GM18909 (cell line): ENCODE measurements at regions not wholly inside any gene's neighbourhood (a gene's known extent, or its start where the extent isn't known, plus 50 kb on each side); places are given as distances from the start of the nearest gene placed in this dataset.
A peak's percentile ranks its signal among the peaks of the same experiment; 100 is the strongest.

Experiments
- ATAC-seq: cut with Tn5 transposase; IDR thresholded peaks from one replicate; pipeline ENCODE4 v1.9.1; 2021; ENCODE audit warnings: mild to moderate bottlenecking; ENCODE audit not compliant: unreplicated experiment, poor library complexity

DNA sequence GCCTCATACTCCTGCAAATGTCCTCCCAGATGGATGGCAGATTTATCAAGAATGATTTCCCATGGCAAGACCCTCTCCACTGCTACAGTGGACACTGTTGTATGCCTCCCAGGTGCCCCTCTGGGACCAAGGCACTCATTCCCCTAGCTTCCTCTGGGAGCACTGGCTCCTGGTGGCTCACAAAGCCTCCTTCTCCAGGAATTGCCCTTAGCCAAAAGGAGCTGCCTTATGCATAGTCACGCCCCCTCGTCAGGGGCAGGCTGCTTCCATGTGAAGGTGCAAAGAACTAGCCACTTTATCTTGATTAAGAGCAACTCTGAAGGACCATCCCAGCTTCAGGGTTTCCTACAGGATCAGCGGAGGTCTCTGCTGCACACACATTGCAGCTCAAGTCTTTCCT, 358.1 kb downstream of the CDK5RAP2 start:
- ATAC-seq = no peak

DNA sequence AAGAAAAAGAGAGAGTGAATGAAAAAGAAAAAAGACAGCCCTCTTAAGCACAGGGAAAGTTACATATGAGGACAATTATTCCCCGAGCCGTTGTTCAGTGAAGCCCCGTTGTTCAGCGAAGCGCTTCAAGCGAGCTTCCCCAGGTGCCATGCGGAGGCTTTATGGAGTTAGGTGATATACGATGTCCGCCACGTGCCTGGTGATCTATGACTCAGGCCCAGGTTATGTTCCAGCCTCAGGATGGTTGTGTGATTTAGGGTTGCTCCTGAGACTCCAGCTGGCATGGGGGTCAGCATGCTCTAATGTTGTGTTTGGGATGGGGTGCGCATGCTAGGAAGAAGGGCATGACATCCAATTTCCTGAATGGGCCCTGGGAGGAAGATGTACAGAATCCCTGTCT, 365.6 kb downstream of the CDK5RAP2 start:
- no peak for ATAC-seq

DNA sequence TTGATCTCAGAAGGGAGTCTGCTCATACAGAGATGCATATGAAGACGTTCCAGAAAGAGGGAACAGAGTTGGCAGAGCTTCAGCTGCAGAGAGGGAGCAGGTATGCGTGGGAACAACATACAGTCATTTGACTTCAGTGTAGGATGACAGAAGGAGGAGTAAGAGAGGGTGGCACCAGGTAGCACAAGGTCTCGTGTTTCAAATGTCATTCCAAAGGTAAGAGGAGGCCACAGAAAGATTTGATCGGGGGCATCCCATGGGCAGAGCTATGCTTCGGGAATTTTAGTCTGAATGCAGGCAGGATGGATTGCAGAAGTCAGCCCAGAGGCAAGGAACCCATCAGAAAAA, 367.1 kb downstream of the CDK5RAP2 start:
- ATAC-seq = peak; percentile 34

DNA sequence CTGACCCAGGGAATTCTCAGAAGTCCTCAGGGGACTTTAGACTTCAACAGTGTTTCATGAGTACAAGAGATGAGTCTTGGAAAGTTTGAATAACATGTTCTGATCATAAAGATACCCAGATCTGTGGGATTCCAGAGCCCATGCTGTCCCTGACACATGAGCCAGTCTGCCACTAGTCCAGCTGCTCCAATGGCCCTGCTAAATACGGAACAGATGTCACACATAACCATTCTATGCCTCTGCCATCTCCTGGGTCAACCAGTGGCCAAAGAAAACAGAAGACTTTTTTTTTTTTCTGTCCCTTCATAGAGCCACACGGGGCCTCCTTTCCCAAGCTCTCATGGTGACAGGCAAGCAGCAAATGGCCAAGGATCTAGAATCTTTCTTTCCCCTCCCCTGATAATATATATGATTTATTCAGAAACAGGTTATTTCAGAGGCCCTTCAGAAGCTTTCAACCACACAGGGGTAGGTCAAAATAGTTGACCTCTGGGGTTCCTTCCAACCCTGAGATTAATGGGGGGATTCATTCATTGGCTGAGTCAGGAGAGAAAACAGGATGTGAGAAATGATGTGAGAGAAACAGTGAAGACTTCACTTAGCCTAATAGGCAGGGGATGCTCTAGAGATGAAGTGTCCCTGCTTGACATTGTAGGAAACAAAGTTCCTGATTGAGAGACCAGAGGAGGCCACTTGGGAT, 367.7 kb downstream of the CDK5RAP2 start:
- ATAC-seq = peak; percentile 72

DNA sequence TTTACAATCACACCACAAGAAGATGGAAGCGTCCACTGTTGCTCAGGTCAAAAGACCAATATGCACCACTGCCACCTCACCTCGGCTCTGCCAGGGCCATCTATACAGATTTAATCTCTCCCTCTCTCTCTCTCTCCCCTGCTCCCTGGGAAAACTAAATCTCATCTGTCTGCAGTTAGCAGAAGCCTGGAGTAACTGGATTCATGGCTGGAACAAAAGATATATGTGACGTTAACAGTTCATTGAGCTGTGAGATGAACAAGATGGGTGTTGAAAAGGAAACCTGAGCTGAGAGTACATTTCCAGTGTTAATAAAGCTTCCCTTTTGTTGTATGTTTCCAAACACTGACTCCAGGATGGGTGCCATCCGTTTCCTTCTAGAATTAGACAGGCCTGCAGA, 369.7 kb downstream of the CDK5RAP2 start:
- no peak for ATAC-seq

DNA sequence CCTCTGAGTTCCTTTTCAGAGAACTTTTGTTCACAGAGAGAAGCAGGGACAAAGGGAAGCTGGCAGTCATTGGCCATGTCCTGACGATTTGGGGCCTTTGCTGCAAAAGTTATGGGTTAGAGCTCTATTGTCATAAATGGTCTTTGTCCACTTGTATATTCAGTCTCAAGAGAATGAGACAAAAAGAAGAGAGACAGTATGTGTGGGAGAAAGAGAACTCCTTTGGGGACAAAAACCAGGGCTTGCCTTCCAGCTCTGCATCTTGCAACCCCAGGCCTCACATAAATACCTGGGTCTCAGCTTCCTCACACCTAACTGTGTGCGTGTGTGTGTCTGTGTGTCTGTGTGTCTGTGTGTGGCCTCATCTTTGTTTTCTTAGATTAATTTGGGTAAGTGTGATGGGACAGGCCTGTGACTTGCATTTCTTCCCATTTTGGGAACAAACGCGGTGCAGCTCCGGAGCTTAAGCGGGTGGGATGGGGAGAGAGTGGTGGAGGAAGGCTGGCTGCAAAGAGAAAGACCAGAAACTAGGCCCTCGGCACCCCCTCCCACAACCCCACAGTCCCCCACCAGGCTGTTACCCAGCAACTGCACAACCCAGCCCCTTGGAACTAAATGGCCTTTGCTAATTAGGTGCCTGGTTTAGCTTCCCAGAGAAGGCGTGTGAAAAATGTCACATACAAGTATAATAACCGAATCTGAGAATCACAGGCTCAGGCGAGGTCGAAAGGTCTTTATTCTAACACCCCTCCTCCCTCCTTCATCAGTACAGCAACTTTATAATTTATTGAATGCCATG, 376.9 kb downstream of the CDK5RAP2 start:
- no peak for ATAC-seq

DNA sequence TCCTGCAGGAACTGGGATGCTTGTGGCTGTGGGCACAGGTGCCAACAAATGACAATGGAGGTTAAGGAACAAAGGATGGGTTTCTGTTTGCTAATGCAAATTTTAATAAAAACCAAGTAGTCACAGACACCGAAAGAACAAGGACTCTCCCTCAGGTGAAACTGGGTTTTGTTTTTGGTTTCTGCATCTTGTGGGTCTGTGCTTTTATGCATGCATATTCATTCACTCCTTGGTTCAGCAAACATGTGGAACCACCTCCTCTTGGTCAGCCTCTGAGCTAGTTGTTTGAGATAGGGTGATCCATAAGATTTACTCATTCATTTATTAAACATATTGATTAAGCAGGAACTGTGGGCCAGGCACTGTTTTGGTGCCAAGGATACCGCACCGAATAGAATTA, 381.9 kb downstream of the CDK5RAP2 start:
- ATAC-seq = no peak

DNA sequence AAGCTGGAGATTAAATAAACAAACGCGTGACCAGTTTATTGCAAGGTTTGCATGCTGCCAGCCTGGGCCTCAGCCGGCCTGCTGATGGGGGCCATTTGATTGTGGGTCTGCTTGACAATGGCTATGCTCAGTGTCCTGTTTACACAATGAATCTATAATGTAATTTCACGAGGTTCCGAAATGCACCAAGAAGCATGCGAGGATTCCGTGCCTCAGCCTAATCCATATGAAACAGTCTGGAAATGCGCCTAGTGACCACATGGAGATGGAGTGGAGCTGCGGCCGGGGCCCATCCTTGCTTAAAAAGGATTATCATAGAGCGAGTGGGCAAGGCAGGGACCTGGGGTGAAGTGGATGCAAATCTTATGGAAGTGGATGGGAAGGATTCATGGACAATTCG, 382.4 kb downstream of the CDK5RAP2 start:
- ATAC-seq = no peak

DNA sequence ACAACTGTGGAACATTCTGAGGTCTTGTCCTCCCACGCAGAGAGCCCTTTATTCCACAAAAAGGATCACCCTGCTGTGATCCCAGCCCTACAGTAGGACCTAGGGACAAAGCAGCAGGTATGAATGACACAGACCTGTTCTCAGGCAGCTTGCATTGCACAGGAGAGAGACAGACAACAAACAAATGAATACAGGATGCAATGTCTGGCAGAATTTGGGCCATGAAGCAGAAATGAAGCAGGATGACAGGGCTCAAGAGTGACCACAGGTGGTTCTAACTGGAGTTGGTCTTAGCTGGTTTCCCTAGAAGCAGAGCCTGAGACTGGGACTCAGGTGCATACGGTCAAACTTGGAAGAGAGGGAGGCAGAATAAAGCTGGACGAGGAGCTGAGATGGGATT, 388.8 kb downstream of the CDK5RAP2 start:
- ATAC-seq = no peak

DNA sequence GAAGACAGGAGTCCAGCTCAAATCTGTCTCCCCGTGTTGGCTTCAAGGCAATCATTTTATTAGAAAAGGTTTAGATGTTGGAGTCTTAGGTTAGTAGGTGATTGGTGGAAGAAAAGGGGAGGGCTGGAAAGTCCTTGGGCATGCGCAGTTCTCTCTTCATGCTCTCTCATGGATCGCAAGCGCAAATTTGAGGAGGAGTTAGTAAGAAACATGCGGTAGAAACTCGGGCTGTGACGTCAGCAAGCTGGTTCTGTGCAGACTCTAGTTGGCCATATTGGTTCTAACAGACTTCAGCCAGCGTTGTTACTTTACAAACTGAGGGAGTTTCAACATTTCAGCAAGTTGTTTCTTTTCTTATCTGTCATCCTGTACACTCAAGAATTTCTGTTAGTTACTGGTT, 392.2 kb downstream of the CDK5RAP2 start:
- no peak for ATAC-seq

DNA sequence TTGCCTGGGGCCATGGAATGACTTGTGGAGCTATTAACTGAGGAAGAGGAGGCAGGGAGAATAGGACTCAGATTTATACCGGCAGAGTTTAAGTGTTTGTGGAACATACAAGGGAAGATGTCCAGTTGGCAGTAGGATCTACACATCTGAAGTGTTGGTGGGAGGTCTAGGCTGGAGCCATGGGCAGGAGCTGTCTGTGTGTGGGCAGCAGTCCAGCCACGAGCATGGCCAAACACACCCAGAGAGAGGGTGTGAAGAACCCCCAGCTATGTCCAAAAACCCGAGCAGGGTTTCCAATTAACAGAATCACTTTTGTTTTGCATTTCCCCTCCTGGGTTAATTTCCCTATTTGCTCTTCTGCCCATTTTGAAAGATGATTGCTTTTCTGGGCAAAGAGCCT, 393.7 kb downstream of the CDK5RAP2 start:
- no peak for ATAC-seq

DNA sequence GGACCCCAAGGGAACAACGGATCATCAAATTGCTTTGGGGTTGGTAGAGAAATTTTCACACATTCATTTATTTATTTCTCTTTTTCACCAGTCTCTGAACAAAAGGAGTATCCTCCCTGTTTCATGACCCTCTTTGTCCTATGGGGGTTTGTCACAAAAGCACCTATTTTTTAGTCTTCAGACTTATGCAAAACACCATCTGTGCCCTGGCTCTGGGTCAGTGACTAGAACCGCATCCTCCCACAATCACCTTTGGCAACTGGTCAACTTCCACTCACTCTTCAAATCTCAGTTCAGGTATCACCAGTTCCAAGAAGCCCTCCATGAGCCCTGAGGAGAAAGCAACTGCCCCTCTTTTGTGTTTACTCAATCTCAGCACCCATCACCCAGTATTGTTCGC, 395.7 kb downstream of the CDK5RAP2 start:
- no peak for ATAC-seq

DNA sequence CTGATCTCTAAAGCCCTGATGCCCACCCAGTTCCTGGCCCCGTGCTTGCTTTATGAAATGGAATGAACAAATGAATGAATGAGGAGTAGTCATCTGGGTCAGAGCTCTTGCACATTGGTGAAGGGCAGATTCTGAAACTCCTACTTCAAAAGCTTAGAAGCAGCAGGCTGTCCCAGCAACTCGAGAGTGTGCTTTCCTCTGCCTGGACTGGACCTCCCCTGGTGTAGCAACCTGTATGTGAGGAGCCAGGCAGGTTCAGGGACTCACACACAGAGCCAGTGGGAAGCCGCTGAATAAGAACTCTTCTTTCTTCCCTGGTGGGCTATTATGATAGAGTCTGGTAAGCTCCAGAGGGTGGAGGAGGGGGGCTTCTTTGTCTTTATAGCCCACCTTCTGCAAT, 396.4 kb downstream of the CDK5RAP2 start:
- ATAC-seq = no peak

DNA sequence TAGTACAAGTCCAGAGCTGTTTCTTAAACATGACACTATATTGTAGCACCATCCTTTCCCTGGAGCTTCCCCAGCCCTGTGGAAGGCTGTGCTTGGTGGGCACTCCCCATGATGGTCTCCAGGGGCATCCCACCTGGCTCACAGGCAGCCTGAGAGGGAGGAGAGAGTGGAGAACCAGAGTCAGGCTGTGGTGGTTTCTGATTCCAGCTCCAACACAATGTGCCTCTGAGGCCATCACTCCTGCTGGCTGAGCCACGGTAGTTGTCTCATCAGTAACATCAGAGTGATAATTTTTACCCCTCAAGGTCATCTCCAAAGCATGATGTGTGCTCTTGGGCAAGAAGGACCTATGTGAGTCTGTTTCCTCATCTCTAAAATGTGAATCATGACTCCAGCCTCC, 398.0 kb downstream of the CDK5RAP2 start:
- ATAC-seq = no peak

DNA sequence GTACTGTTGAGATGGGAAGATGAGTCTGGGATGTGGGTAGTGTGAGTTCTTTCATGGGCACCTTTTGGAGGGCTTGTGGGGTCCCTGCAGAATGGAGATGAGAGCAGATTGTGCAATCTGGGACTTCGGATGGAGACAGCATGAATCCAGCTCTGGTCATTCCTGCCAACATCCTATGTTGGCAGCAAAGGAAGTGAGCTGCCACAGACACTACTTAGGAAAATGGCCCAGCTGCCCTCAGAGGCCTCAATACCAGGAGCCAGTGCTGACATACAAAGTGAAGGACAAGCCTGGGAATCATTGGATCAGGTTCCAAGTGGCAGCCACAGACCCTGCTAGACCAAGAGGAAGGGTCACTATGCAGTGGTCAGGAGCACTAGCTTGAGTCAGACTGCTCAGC, 402.8 kb downstream of the CDK5RAP2 start:
- no peak for ATAC-seq

DNA sequence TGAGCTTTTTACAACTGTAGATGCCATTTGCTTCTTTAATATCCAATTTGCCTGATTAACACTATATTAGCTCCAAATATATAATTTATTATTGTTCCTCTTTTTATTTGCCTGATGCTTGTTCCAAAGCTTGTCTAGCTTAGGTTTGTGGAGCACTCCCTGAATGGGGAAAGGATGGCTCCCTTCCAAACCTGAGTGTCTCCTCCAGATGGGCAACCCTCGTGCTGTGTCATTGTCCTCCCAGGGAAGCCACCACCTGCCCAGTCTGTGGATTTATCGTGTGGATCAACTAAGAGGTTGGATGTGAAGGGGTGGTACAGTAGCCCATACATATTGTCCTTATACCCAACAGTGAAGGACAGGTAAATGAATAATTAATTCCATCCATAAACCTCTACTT, 404.9 kb downstream of the CDK5RAP2 start:
- ATAC-seq = no peak

DNA sequence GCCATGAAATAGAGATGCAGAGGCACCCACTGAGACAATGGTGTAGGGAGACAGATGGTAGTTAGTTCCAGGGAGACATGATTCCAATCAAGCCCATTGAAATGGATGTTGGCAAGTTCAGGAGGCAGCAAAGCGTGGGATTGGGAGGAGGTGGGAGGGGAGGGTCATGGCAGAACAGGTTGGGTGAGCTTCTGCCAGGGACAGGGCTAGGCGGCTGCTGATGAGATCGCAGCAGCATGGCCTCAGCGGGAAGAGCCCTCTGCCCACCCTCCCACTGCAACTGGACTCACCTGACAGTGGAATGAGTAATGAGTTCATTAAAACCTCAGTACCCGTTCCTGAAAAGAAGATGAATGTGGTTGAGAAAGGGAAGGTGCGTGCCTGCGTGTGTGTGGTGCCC, 418.2 kb downstream of the CDK5RAP2 start:
- no peak for ATAC-seq

DNA sequence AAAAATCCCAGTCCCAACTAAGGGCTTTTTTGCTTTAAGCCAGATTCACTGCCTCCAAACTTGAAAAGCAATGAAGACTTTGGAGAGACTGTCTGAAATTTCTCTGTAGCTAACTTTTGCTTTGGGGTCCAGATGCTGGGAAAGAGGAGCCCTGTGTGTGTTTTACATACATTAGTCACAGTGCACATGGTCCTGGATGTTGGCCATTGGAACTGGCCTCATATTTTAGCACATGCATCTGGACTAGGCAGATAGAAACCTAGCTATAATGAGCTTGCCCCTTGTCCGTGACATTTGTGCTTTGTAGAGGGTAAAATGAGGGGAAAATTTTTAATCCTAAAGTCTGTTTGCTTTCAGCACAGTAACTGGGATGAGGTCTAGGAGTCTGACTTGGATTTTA, 421.7 kb downstream of the CDK5RAP2 start:
- no peak for ATAC-seq

DNA sequence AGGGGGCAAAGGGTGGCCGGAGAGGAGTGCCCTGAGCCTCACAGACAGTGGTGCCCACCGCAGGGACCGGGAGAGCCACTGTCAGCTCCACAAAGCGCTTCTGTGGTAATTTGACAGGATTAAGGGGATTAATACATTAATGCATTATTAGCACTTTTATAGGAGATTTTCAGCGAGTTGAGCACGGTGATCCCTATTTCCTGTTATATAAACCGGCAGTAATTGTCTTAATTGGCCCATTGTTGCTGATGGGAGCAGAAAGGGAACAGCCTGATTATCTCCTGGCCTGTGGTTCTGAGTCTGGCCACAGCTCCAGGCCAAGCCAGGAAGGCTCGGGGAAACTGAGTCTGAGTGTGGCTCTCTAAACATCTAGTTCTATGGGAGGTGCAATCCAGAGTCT, 423.6 kb downstream of the CDK5RAP2 start:
- no peak for ATAC-seq

DNA sequence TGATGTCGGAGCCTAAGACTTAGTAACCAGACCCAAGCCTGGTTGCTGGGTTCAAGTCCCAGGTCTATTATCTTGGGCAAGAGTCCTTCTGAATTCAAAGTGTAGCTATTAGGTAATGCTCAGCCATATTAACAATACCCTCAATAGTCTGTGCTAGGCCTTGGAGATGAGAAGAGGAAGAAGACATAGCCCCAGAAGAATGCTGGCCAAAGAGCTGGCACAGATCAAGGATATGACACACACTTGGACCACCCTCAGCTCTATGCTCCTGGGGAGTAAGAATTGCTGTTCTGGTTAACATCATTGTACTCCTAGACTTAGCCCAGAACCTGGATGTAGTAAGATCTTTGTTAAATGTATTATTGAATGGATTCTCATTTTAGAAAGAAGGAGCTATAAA, 426.7 kb downstream of the CDK5RAP2 start:
- no peak for ATAC-seq

DNA sequence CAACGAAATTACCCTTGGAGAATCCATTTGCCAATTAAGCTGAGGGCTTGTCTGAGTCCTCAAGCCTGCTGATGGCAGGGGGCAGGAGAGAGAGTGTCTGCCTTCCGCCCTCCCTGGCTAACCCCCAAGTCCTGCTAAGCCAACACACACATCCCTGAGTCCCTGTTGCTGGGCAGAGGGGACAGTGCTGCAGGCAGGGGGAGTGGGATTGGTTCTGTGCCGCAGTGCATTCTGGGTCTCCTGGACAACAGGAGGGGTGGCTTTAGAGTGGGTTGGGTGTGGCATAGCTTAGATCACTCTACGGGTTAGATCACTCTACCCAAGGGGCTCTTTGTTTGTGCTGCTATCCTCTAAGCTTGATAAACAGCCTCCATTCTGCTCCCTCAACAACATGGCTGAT, 427.7 kb downstream of the CDK5RAP2 start:
- no peak for ATAC-seq

DNA sequence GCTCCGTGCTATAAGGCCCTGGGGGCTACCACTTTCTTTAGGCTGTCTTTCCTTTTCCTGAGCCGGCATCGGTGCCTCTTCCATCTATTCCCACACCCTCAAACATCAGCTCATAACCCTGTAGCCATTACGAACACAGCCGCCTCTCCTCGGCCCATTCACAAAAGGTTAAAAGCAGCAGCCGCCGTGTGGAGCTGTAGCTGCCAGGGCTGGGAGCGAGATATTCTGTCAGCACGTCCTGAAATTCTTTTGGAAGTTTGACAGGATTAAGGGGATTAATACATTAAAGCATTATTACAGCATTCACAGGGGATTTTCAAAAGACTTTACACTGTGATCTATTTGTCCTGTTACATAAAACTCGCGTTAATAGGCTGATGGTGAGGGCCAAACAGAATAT, 428.2 kb downstream of the CDK5RAP2 start:
- no peak for ATAC-seq
